ENCODE measurements at regions not wholly inside any gene's neighbourhood (a gene's known extent, or its start where the extent isn't known, plus 50 kb on each side); places are given as distances from the start of the nearest gene placed in this dataset.

DNA sequence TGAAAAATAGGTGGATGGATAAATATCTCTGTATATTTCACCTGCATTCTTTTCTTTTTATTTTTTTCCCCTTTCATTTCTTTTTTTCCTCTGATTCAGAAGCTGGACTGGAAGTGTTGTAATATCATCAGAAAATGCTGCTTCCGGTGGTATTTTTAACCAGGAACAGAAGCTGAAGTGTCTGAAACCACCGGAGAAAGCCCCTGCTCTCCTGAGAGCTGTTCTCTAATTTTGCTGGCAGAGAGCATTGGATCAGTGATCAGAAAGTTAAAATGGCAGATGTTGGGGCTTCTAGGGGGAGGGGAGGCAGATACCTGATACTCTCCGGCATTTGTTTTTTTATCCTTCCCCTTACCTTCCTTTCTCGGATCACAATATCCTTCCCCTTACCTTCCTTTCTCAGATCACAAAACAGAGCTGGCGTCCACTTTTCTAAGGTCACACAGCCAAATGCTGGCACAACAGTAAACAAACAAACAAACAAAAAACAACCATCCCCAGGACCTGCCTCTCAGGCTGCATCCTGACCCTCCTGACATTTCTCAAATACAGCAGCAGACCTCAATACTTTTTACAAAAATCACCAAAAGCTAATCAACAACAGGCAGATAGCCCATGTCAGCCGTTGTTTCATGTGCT, 143.2 kb upstream of the ZNF217 start:
- H2AFZ ChIP-seq (ENCODE audit: low read length), result peak overlapping the region; percentile 64
- H3K4me3 ChIP-seq (ENCODE audit: insufficient read depth, low read length), result peak overlapping the region; percentile 23
- H3K79me2 ChIP-seq (ENCODE audit: insufficient read depth, low read length), result no peaks in the 10 kb centered on the region
- H3K4me2 ChIP-seq (ENCODE audit: insufficient read depth, low read length), result peak overlapping the region; percentile 72
- H3K4me1 ChIP-seq (ENCODE audit: insufficient read depth, low read length), result peaks cover 57% of the 10 kb centered on the region
- no peaks in the 10 kb centered on the region for H3K9me3 ChIP-seq (ENCODE audit: low read depth, low read length)
- H3K27me3 ChIP-seq (ENCODE audit: insufficient read depth, low read length), result no peaks in the 10 kb centered on the region
- TF ChIP-seq CTCF (IDR thresholded peaks at IDR 0.05; ENCODE audit: extremely low read depth, low read depth, low read length), result no peak
- peak; percentile 79 for DNase-seq (ENCODE audit: insufficient read length, low spot score, missing footprints)
- no peaks in the 10 kb centered on the region for H3K36me3 ChIP-seq (ENCODE audit: insufficient read depth, low read length)
- H4K20me1 ChIP-seq (ENCODE audit: insufficient read depth, low read length), result no peaks in the 10 kb centered on the region
- peak overlapping the region; percentile 84 for H3K27ac ChIP-seq (ENCODE audit: low read depth, low read length)

DNA sequence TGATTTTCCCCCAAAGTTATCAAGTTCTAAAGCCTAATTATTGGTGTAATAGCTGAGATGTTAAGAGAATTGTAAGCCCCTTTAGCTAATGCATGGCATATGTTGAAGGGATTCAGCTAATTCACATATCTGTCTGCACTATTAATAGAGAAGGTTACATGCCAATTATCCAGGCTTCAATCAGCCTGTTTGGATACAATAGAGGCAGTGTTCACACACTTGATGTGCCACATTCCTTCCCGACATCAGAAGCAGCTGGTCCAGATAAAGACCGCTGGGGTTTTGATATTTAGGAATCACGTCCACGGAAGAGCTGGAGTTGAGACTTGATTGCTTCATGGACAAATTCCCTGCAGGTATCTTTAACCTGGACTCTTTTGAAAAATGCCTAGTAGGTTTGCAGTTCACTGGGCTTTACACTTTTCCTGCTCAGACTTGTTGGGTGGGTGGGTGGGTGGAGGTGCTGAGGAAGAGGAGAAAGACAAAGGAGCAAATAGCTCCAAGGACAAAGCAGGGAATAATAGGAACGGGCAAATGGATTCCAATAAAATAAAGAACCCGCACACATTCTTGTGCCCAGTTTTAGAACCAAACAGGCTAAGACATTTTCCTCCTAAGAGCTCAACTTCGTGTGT, 142.6 kb upstream of the ZNF217 start:
- Histone ChIP-seq H3K36me3 (ENCODE audit: insufficient read depth, low read length) (no peaks in the 10 kb centered on the region), H3K27ac (ENCODE audit: low read depth, low read length) (peak overlapping the region; percentile 84), H3K4me1 (ENCODE audit: insufficient read depth, low read length) (peaks cover 57% of the 10 kb centered on the region), H3K4me3 (ENCODE audit: insufficient read depth, low read length) (no peak overlapping the region), H2AFZ (ENCODE audit: low read length) (peak overlapping the region; percentile 64), H3K79me2 (ENCODE audit: insufficient read depth, low read length) (no peaks in the 10 kb centered on the region), H3K4me2 (ENCODE audit: insufficient read depth, low read length) (peak overlapping the region; percentile 72), H3K27me3 (ENCODE audit: insufficient read depth, low read length) (no peaks in the 10 kb centered on the region), H3K9me3 (ENCODE audit: low read depth, low read length) (no peaks in the 10 kb centered on the region), H4K20me1 (ENCODE audit: insufficient read depth, low read length) (no peaks in the 10 kb centered on the region)
- TF ChIP-seq CTCF (IDR thresholded peaks at IDR 0.05; ENCODE audit: extremely low read depth, low read depth, low read length), result no peak
- no peak for DNase-seq (ENCODE audit: insufficient read length, low spot score, missing footprints)

- Histone ChIP-seq H3K4me3 (ENCODE audit: insufficient read depth, low read length) (no peak overlapping the region), H3K4me1 (ENCODE audit: insufficient read depth, low read length) (peaks cover 57% of the 10 kb centered on the region), H3K27me3 (ENCODE audit: insufficient read depth, low read length) (no peaks in the 10 kb centered on the region), H2AFZ (ENCODE audit: low read length) (no peak overlapping the region), H3K4me2 (ENCODE audit: insufficient read depth, low read length) (peak overlapping the region; percentile 52), H4K20me1 (ENCODE audit: insufficient read depth, low read length) (no peaks in the 10 kb centered on the region), H3K9me3 (ENCODE audit: low read depth, low read length) (no peaks in the 10 kb centered on the region), H3K27ac (ENCODE audit: low read depth, low read length) (peak overlapping the region; percentile 80), H3K36me3 (ENCODE audit: insufficient read depth, low read length) (no peaks in the 10 kb centered on the region), H3K79me2 (ENCODE audit: insufficient read depth, low read length) (no peaks in the 10 kb centered on the region)
- TF ChIP-seq CTCF (IDR thresholded peaks at IDR 0.05; ENCODE audit: extremely low read depth, low read depth, low read length), result no peak
- peak; percentile 80 for DNase-seq (ENCODE audit: insufficient read length, low spot score, missing footprints)
Measured at GRCh38 chr20:53735536-53736050, 142.0 kb upstream of the ZNF217 start.

DNA sequence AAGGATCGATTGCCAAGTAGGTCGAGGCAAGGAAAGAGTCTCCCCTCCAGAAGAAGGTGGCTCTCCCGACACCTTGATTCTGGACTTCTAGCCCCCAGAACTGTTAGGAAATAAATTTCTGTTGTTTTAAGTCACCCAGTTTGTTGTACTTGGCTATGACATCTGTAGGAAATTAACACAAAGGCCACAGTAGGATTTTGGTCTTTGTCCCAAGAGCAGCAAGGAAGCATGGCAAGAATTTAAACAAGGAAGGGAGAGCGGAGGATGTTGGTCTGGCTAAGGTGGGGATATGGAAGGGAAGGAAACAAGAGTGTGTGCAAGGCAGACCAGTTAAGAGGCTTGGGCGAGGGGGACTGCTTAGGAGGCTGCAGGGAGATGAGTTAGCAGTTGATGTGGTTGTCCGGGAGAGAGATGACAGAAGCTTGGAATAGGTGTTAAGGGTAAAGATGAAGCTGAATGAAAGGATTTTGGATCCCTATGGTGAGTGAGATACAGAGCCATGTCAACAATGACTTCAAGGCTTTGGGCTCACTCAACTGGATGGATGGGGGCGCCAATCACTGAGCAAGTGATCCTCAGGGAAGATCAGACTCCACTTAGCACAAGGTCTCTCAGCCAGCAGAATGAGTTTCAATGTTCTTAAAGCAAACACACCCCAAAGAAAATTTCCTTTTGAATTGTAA, 140.5 kb upstream of the ZNF217 start:
- no peak for TF ChIP-seq CTCF (IDR thresholded peaks at IDR 0.05; ENCODE audit: extremely low read depth, low read depth, low read length)
- DNase-seq (ENCODE audit: insufficient read length, low spot score, missing footprints), result no peak

More for the DNA sequence above, 140.5 kb upstream of the ZNF217 start:
- no peak overlapping the region for H3K4me3 ChIP-seq (ENCODE audit: insufficient read depth, low read length)
- H3K9me3 ChIP-seq (ENCODE audit: low read depth, low read length), result no peaks in the 10 kb centered on the region
- no peaks in the 10 kb centered on the region for H3K36me3 ChIP-seq (ENCODE audit: insufficient read depth, low read length)
- H3K27ac ChIP-seq (ENCODE audit: low read depth, low read length), result no peak overlapping the region
- no peaks in the 10 kb centered on the region for H3K27me3 ChIP-seq (ENCODE audit: insufficient read depth, low read length)
- no peaks in the 10 kb centered on the region for H4K20me1 ChIP-seq (ENCODE audit: insufficient read depth, low read length)
- H3K4me1 ChIP-seq (ENCODE audit: insufficient read depth, low read length), result peaks cover 43% of the 10 kb centered on the region
- no peak overlapping the region for H2AFZ ChIP-seq (ENCODE audit: low read length)
- no peak overlapping the region for H3K4me2 ChIP-seq (ENCODE audit: insufficient read depth, low read length)
- H3K79me2 ChIP-seq (ENCODE audit: insufficient read depth, low read length), result no peaks in the 10 kb centered on the region
